GM18870 (cell line): ENCODE measurements at regions not wholly inside any gene's neighbourhood (a gene's known extent, or its start where the extent isn't known, plus 50 kb on each side); places are given as distances from the start of the nearest gene placed in this dataset.

Source experiments
- ATAC-seq: cut with Tn5 transposase; IDR thresholded peaks from one replicate; pipeline ENCODE4 v1.9.1; 2021; ENCODE audit warnings: moderate library complexity; ENCODE audit not compliant: unreplicated experiment

DNA sequence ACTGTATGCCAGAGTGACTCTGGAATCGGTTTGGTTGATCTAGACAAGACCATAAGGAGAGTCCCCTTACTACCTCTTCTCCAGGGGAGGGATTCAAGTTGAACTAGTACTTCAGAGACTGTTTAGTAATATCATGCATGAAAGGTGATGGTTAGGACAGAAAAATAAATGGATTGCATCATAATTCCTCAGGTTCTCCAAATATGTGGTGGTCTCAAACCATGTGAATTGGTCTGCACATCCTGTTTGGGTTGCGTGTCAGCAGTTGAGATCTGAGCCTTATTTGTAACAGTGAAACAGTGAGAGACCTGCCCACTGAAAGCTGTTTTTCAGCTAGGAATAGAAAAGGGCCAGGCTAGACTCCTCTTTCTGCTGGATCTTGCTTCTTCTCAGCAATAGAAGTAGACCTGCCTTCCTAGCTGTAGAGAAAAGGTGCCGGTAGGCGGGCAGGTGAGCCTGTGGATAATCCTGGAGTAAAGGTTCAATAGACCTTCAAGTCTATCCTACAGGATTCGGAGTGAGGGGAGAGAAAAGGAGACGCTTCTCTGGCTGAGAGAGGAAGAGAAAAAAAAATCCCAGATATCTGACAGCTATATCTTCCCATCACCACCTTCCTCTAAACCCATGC is 258.5 kb upstream of the E2F7 start:
- ATAC-seq, result no peak

DNA sequence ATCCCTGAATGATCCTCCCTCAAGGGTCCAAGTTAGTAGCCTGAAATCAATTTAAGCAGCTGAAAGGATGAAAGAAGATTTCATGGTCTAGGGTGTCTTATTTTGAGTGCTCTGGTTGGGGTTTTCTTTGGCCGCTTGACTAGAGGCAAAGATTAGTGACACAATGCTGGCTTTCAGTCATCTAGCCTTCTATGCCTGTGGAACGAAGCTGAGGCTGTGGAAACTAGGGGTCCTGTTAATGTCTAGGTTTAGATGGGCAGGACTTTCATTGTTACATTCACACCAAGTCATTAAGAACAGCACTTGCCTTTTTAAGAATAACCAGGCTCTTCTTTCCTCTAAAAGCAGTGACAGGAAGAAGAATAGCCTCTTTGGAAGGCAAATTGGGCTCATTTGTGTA is 253.8 kb upstream of the E2F7 start:
- ATAC-seq, result no peak

DNA sequence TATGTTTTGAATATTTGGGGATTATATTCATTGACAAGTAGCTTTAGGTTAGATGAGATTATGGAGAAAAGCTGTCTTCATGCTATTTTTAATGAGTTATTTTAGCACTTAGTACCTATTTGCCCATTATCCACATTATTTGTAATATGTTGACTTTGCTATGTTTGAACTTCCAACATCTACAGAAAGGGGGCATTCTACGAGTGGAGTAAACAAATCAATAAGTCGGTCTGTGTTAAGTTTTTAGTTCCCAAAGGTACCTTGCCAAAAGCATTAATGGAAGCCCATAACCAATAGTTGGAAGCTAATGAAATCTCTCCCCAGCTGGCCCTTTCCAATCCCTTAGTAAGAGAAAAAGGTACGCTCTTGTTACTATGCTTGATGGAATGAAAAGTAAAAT is 250.0 kb upstream of the E2F7 start:
- ATAC-seq, result no peak

DNA sequence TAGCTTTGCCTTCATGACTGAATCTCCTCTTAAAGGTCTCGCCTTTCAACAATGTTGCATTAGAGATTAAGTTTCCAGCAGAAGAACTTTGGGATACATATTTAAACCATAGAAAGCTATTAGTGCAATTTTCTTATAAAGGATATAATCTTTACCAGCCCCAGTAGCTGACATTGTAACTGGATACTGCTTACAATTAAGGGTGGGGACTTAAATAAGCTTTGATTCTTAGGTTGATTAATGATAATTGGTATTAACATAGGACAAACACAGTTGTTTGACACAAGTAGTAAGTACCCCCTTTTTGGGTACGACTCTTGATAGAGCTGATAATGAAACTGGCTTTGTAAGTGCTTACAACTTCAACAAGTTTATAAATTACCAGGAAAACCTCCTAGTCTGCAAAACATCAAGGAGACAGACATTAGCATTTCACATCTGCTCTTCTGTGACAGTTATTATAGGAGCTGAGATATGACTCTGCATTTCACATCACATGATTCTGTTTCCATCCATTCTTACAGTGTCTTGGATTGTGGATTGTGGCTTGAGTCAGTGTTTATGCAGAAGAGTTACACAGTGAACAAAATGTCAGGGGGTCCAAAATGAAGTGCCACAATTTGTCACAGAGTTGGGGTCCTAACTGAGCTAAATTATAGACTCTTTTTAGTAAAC is 249.1 kb upstream of the E2F7 start:
- ATAC-seq, result no peak

DNA sequence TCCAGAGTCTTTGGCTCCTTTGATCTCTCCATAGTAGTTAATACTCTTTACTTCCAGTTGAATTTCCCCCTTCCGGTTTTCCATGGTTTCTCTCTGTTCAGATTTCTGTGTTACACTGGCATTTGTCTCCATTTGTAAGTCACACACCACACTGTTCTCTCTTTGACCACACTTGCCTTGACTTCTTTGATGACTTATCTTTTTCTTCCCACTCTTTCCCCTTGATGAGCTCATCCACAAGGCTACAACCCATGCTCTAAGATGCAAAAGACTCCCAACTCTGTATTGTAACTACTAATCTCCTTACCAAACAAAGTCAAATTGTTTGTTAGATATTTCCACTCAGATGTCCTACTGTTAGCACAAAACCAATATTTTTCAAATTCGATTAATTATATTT is 242.7 kb upstream of the E2F7 start:
- ATAC-seq, result no peak

DNA sequence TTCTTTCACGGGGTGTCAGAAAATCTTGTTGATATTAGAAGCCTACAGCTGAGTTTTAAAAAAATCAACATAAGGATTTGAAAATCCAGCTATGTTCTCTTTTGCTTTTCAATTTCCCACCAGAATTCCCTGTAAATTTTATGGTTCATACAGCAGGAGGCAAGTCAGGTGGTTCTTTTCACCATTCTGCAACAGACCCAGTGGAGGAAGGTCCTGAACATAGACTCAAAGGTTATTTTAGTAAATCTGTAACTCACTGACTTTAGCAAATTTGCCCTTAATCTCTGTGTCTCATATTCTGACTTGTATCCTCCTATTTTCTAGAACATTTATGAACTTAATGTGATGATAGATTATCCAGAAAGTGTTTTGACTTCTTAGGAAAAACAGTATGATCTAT is 235.4 kb upstream of the E2F7 start:
- no peak for ATAC-seq

DNA sequence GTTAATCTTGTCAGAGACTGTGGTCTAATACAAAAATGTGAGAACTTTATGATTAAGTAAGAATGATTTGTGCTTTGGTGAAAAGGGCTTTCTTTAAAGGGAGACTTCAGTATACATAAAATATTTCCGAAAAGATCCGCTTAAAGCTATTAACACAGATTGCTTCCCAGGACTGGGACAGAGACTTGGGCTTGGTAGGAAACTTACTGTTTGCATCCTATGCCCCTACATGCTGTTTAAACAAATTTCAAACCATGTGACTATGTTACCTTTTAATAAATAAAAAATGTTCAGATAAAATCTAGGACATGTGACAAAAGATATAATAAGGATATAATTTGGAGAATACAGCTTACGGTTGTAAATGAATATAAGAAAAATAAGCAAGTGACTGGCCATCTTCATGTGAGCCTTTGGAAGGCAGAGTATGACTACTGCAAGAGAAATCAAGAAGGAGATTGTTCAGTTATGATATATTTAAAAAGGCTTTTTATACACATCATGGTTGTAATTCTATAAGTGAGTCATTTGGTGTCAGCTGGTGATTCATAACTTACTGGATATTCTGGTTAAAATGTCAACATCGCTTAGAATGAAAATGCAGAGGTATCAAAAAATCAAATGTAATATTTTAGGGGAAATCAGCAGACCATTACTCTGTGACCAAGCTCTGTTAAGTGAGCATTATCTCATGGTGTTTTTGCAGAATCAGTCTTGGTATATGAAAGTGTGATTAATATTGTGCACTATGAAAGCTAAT is 234.7 kb upstream of the E2F7 start:
- ATAC-seq, result no peak

DNA sequence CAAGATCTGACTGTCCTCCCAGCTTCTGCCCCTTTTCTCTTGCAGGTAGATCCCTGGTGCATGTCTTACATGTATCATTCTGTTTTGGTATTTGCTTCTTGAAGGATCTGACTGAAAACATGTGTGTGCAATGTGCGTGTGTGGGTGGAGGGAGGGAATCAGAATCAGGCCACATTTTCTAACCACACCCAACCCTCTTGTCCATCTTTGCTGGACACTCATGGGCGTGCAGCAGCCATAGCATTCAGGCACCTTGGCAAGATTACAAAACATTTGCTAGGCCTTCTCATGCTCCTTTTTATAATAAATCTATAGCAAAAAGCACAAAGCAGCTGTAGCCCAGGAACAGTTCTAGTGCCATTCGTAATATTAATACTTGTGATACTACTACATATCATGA is 233.6 kb upstream of the E2F7 start:
- no peak for ATAC-seq

DNA sequence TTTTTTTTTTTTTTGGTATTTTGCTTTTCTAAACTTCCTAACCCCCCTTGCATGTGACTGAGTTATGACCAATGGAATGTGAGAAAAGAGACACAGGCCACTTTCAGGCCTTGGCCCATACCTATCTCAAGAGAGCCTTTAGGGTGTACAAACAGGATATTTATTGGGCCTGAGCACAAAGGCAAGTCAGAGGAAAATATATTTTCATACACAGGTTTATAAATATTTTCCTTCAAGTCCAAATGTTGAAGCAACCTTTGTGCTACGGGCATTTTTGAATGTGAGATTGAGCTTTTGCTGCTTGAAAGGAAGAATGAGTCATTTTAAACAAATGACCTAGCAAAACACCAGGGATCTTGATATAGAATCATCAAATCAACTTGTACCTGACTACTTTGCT is 228.6 kb upstream of the E2F7 start:
- no peak for ATAC-seq

DNA sequence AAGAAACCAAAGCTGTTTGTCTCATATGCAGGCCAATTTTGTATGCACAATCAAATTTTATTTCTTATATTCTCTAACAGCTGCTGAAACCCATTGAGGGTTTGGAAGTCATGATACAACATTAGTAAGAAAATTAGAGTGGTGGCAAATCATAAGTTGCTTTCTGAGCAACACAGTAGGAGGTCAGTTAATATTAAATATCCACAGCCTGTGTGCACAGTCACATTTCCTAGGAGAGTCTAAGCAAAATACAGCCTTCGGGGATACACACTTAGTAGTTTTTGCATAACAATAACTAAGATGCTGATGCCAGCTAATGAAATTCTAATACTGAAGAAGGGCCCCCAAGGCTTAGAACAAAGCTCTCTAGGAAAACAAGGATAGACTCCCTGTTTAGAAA is 209.6 kb upstream of the E2F7 start:
- ATAC-seq, result no peak

DNA sequence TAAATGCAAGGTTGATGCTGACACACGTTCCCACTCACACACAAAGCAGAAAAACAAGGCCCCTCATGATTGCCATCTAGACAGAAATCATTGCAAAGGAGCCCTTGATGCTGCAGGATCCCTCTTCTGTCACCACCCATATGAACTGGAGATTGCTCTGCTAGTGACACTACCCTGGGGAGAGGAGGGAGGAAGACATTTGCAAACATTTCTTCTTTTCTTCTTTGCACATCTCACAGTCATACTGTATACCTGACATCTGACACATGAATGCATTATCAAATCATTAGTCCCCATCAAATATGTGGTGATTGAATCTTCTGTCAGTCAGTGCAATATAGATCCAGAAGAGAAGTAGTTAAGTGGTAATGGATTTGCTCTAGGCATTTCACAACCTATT is 208.5 kb upstream of the E2F7 start:
- no peak for ATAC-seq

DNA sequence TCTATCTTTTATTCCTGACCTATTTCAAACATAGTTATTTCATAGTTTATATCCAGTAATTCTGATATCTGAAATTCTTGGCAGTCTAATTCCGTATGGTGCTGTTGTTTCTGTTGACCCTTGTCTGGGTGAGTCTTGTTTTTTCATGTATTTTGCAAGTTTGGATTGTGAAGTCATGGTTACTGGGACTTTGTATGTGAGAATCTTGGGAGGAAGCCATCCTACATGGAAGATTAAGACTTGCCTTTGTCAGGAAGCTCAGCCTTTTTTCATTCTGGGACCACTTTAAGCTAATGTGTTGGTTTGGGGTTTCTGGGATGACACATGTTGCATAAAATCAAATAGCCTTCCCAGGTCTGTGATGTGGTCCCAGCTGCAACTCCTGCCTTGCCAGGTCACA is 191.6 kb upstream of the E2F7 start:
- ATAC-seq, result no peak

DNA sequence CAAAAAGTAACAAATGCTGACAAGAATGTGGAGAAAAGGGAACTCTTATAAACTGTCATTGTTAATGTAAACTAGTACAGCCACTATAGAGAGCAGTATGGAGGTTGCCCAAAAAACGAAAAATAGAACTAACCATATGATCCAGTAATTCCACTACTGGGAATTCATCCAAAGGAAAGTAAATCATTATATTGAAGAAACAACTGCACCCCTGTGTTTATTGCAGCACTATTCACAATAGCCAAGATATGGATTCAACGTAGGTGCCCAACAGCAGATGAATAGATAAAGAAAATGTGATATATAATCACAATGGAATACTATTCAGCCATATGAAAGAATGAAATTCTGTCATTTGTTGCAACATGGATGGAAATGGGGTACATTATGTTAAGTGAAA is 188.0 kb upstream of the E2F7 start:
- no peak for ATAC-seq

DNA sequence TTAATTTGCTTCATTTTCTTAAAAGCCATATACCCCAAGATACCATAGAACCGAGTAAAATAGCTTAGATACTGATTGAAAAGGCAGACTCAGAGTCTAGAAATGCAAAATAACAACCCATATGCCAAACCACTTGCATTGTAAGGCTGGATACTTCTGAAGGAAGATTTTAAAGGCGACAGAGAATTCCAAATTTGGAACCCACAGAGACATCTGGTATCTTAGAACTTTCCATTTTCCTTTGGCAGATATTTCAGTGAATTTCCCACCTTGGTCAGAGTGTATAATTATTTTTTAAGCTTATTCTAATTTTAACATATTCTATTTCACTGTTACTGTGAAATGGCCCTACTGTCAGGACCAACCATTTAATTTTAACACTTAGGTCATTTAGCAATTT is 186.4 kb upstream of the E2F7 start:
- no peak for ATAC-seq

DNA sequence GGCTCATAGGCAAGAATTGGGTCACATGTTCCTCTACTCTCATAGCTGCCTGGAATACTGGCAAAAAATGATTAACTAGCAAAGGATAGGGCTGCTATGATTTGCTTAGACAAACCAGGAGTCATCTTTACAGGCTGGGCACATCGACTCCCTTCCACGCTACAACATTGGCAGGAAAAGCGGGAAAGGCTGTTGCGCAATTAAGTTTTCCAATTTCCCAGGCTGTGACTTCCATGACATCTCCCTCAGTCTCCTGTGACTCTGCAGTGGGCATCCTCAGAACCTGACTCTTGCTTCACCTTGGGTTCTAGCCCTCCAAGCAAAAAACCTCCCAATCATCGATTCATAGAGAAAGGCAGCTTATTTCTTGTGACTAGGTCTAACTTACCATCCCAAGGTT is 184.5 kb upstream of the E2F7 start:
- no peak for ATAC-seq

DNA sequence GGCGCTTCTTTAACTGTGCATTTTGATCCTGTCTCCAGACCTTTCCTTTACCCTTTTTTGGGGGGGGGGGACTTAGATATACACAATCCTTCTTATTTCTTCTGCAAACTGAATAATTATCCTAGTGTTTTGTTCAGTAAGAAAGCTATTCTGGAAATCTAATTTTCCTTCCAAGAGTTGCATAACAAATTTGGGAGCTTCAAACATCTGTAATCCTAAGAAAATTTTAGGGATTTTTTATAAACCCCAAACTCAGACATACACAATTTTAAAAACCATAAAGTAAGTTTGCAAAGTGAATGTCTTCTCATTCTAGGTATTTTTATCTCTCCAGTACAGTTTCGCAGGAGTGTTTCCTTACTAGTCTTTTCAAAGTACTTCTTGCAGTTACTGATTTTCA is 182.7 kb upstream of the E2F7 start:
- no peak for ATAC-seq

DNA sequence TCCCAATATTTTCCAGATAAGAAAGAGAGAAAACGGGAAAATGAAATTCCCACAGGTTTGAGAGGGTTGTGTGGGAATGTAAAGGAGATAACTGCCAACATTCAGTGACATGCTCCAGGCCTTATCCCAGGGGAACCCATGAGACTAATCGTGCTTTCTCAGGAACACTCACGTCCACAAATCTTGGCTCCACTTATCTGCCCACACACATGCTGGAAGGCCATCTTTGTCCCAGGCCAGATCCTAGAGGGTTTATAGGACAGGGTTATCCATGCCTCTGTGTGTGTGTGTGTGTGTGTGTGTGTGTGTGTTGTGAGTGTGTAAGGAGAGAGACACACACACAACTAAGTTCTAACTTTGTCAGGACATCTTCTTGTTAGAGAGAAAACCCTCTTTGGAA is 182.2 kb upstream of the E2F7 start:
- ATAC-seq, result no peak

DNA sequence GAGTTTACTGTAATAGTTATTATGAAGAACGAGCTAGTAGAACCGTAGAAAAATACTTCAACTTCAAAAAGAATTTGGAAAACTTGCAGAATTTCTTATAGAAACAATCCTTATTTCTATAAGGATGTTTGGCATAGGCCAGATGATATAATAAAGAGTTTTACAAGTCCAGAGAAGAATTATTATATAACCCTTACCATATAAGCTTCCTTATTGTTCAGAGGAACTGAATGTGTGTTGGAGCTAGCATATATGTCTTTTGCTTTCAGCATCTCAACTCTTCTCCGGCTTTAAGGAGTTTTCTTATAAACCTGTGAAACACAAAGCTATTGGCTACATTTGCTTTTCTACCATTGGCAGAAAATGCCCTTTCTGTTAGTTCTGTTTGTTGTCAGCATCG is 178.0 kb upstream of the E2F7 start:
- no peak for ATAC-seq

DNA sequence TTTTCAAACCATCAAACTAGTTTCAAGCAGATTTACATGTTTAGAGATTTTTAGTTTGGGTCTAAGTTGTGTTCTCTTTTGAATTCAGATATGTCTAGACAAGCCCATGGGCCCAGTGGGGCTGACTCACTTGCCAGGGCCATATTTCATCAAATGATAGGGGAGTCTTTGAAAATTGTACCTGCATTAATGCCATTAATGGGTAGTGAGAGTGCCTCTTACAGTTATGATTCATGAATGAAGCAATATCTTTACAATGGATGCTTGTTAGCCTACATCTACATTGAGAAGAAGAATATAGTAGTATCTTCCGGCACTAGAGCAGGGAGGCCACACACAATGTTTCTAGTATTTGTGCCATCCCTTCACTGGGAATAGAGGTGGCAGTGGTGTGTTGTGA is 174.2 kb upstream of the E2F7 start:
- ATAC-seq, result no peak

DNA sequence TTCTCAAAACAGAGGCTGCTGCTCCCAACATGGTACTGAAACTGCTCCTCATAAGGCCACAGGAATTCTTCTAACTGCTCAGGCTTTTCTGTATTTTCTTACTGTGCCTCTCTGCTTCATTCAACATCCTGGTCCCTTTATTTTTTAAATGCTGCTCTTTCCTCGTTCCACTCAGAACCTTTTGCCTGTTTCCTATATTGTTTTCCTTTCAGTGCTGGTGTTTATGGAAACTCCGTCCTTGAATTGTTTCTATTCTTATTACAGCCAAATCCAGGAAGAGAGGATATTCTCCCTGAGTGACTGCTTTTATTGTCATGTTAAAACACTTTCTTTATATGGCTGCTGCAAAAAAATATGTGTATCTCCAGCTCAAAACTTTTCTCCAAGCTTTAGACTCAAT is 173.0 kb upstream of the E2F7 start:
- ATAC-seq, result no peak

DNA sequence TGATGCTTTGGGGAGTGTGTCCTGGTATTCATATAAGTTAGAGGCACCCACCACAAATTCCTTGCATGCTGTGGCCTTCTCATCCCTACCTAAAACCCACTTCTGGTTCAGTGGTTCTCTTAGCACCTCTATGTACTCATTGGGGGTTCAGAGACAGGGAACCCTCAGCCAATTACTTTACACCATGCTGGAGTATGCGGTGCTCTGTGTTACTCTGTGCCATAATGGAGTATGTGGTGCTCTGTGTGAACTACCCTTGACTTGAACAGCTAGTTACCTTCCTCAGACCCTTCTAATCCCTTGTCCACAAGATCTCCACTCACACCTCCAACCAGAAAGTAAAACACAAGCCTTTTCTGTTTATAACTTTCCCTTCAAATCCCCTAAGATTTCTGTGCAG is 172.5 kb upstream of the E2F7 start:
- ATAC-seq, result no peak

DNA sequence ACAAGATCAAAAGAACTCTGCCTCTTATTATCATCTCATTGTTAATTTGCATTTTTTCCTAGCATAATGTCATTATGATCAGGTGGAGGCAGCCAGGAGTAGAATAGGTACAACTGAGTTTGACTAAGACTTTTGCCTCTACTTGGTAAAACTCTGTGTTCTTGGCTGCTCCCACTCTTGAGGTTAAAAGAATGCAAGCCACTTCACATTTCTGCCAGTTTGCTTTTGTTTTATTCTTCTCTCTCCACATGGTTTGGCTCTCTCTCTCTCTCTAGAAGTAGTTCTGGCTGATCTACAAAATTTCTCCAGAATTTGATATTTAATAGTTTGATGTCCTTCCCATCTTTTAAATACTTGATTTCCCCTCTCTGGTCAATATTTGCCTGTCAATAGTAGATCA is 170.7 kb upstream of the E2F7 start:
- no peak for ATAC-seq

DNA sequence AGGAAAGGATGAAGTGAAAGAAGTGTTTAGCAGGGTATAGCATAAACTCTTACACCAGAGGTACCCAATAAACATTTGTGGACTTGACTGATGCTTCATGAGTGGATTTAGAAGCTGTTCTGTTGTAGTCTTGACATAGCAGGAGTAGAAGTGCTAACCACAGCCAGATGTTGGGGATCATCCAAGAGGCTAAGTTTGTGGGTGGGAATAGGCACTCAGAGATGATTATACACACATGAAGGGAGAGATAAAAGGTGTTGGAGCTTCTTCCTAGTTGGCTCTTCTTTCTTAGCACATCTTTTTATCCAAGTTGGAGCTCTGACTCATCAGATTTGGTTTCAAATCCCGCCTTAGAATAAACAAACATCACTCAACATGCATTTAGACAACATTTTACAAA is 166.7 kb upstream of the E2F7 start:
- no peak for ATAC-seq
